ENCODE measurements at regions not wholly inside any gene's neighbourhood (a gene's known extent, or its start where the extent isn't known, plus 50 kb on each side); places are given as distances from the start of the nearest gene placed in this dataset.

DNA sequence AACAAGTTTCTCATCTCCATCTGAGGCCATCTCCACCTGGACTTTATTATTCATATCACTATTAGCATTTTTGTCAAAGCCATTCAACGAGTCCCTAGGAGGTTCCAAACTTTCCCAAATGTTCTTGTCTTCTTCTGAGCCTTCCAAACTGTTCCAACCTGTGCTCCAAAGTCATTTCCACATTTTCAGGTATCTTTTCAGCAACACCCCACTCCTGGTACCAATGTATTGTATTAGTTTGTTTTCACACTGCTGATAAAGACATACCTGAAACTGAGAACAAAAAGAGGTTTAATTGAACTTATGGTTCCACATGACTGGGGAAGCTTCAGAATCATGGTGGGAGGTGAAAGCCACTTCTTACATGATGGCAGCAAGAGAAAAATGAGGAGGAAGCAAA, 385.4 kb upstream of the GATB start:
- Mint-ChIP-seq H3K36me3 (no peaks in the 10 kb centered on the region), H3K4me3 (no peak overlapping the region), H3K9me3 (peaks cover 11% of the 10 kb centered on the region), H3K27me3 (no peaks in the 10 kb centered on the region), H3K27ac (no peak overlapping the region), H3K4me1 (ENCODE audit: unreplicated experiment) (no peaks in the 10 kb centered on the region)
- TF ChIP-seq, protein P1, sequence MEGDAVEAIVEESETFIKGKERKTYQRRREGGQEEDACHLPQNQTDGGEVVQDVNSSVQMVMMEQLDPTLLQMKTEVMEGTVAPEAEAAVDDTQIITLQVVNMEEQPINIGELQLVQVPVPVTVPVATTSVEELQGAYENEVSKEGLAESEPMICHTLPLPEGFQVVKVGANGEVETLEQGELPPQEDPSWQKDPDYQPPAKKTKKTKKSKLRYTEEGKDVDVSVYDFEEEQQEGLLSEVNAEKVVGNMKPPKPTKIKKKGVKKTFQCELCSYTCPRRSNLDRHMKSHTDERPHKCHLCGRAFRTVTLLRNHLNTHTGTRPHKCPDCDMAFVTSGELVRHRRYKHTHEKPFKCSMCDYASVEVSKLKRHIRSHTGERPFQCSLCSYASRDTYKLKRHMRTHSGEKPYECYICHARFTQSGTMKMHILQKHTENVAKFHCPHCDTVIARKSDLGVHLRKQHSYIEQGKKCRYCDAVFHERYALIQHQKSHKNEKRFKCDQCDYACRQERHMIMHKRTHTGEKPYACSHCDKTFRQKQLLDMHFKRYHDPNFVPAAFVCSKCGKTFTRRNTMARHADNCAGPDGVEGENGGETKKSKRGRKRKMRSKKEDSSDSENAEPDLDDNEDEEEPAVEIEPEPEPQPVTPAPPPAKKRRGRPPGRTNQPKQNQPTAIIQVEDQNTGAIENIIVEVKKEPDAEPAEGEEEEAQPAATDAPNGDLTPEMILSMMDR (conservative IDR thresholded peaks at IDR 0.05): no peak
- DNase-seq (ENCODE audit: extremely low spot score, unreplicated experiment): no peak

DNA sequence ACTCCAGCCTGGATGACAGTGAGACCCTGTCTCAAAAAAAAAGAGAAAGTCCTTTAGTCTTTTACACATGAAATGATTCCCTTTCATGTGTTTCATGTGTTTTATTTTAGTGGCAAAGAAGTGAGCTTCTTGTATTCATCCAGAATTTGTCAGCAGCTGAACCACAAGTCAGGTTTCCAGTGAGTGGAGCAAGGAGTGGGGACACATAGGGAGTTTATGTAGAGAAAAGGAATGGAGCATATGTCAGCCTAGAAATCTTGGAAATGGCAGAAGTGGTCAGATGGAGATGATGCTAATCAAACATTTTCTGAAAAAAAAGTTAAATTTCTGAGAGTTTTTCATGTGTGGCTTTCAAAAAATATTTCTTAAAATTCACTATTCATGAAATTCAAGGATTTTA, 383.0 kb upstream of the GATB start:
- TF ChIP-seq, protein P1 (conservative IDR thresholded peaks at IDR 0.05): no peak
- no peaks in the 10 kb centered on the region for H3K4me1 Mint-ChIP-seq (ENCODE audit: unreplicated experiment)
- no peaks in the 10 kb centered on the region for H3K27me3 Mint-ChIP-seq
- H3K27ac Mint-ChIP-seq: no peak overlapping the region
- H3K36me3 Mint-ChIP-seq: no peaks in the 10 kb centered on the region
- H3K9me3 Mint-ChIP-seq: peaks cover 11% of the 10 kb centered on the region
- no peak overlapping the region for H3K4me3 Mint-ChIP-seq
- no peak for DNase-seq (ENCODE audit: extremely low spot score, unreplicated experiment)

DNA sequence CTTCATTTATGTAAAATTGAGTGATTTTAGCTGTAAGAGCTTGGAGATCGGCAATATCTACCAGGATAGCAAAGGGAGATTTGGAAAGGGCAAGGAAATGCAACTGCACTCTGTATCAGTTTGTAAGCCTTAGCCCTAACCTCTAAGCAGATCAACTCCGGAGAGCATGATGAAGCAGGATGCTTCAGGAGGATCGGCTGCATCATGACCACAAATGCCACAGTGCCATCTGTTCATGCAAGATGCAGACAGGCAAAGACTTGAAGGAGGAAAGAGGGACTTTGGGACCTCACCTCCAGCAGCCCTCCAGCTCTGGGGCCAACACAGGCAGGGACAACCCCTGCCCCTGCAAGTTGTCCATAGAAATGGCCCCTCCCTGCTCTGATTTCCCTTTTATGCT, 377.6 kb upstream of the GATB start:
- Mint-ChIP-seq H3K36me3 (no peaks in the 10 kb centered on the region), H3K4me1 (ENCODE audit: unreplicated experiment) (no peaks in the 10 kb centered on the region), H3K27ac (no peak overlapping the region), H3K27me3 (peaks cover 3% of the 10 kb centered on the region), H3K4me3 (no peak overlapping the region), H3K9me3 (no peaks in the 10 kb centered on the region)
- DNase-seq (ENCODE audit: extremely low spot score, unreplicated experiment): no peak
- TF ChIP-seq, protein P1 (conservative IDR thresholded peaks at IDR 0.05): no peak

DNA sequence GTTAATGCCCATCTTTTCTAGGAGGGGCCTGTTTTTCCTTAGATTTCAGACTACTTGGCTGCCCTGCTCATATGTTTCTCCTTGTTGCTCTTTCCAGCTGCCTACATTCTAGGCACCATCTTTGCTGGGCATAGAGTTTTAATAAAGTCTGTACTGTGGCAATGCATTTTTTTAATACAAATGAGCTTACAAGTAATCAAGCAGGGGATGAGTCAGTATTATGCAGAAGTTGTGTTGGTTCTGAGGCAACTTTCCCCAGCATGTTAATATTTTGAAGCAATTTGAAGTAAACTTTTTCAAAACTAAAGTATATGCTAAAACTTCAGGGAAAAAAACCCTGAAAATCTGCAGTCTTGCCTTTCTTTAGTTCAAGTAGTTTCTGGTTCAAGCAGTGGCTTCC, 372.0 kb upstream of the GATB start:
- H3K4me3 Mint-ChIP-seq: no peak overlapping the region
- H3K4me1 Mint-ChIP-seq (ENCODE audit: unreplicated experiment): no peaks in the 10 kb centered on the region
- H3K36me3 Mint-ChIP-seq: no peaks in the 10 kb centered on the region

DNA sequence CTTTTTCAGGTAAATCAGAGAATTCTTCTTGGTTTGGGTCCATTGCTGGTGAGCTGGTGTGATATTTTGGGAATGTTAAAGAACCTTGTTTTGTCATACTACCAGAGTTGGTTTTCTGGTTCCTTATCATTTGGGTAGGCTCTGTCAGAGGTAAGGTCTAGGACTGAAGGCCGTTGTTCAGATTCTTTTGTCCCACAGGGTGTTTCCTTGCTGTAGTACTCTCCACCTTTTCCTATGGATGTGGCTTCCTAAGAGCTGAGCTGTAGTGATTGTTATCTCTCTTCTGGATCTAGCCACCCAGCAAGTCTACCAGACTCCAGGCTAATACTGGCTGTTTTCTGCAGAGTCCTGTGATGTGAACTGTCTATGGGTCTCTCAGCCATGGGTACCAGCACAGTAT, 367.5 kb upstream of the GATB start:
- TF ChIP-seq, protein P1 (conservative IDR thresholded peaks at IDR 0.05): no peak
- Mint-ChIP-seq H3K27me3 (no peaks in the 10 kb centered on the region), H3K27ac (no peak overlapping the region), H3K4me1 (ENCODE audit: unreplicated experiment) (no peaks in the 10 kb centered on the region), H3K4me3 (no peak overlapping the region), H3K9me3 (no peaks in the 10 kb centered on the region), H3K36me3 (no peaks in the 10 kb centered on the region)
- no peak for DNase-seq (ENCODE audit: extremely low spot score, unreplicated experiment)

More for the DNA sequence above, 372.0 kb upstream of the GATB start:
- H3K27ac Mint-ChIP-seq: no peak overlapping the region
- H3K9me3 Mint-ChIP-seq: no peaks in the 10 kb centered on the region
- DNase-seq (ENCODE audit: extremely low spot score, unreplicated experiment): no peak
- TF ChIP-seq, protein P1 (conservative IDR thresholded peaks at IDR 0.05): no peak
- H3K27me3 Mint-ChIP-seq: peaks cover 3% of the 10 kb centered on the region

DNA sequence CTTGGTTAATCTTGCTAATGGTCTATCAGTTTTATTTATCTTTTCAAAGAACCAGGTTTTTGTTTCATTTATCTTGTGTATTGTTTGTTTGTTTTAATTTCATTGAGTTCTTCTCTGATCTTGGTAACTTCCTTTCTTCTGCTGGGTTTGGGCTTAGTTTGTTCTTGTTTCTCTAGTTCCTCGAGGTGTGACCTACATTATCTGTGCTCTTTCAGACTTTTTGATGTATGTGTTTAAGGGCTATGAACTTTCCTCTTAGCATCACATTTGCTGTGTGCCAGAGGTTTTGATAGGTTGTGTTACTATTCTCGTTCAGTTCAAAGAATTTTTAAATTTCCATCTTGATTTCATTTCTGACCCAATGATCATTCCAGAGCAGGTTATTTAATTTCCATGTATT, 365.4 kb upstream of the GATB start:
- Mint-ChIP-seq H3K4me3 (no peak overlapping the region), H3K27me3 (no peaks in the 10 kb centered on the region), H3K9me3 (no peaks in the 10 kb centered on the region), H3K36me3 (no peaks in the 10 kb centered on the region), H3K27ac (no peak overlapping the region), H3K4me1 (ENCODE audit: unreplicated experiment) (no peaks in the 10 kb centered on the region)
- TF ChIP-seq, protein P1 (conservative IDR thresholded peaks at IDR 0.05): no peak
- DNase-seq (ENCODE audit: extremely low spot score, unreplicated experiment): no peak
